Neural cell (in vitro differentiated cells): ENCODE measurements at regions not wholly inside any gene's neighbourhood (a gene's known extent, or its start where the extent isn't known, plus 50 kb on each side); places are given as distances from the start of the nearest gene placed in this dataset.
"Not testable (repeated sequence)": the region's sequence is repeated elsewhere in the genome, so short reads cannot be mapped to it uniquely, and the experiment has no call there.

Source experiments
- H2AFZ ChIP-seq: fragments of 200-600, 300-800 bp; sonication (generic), shearing (Covaris generic); 2 replicates; pipeline ENCODE4 v1.6.0; 2014; ENCODE audit warnings: low read depth, mild to moderate bottlenecking, antibody characterized with exemption, low read length, moderate library complexity
- H3F3A ChIP-seq: fragments of 200-600 bp; shearing (Covaris generic); 2 replicates; pipeline ENCODE4 v1.6.1; 2016; ENCODE audit warnings: mild to moderate bottlenecking, moderate library complexity, mixed read lengths, antibody characterized with exemption, low read length; ENCODE audit not compliant: insufficient read depth, poor library complexity, severe bottlenecking
- H3K27ac ChIP-seq: fragments of 200-600, 300-800 bp; sonication (generic), shearing (Covaris generic); 2 replicates; pipeline ENCODE4 v1.5.1; 2014; ENCODE audit warnings: mild to moderate bottlenecking, low read length, moderate library complexity
- H3K27me3 ChIP-seq: fragments of 300-800, 200-600 bp; sonication (generic), shearing (Covaris generic); 2 replicates; pipeline ENCODE4 v1.6.0; 2014; ENCODE audit warnings: mild to moderate bottlenecking, low read depth, low read length, moderate library complexity; ENCODE audit not compliant: insufficient read depth
- H3K36me3 ChIP-seq: fragments of 300-800, 200-600 bp; sonication (generic), shearing (Covaris generic); 2 replicates; pipeline ENCODE4 v1.5.1; 2014; ENCODE audit warnings: mild to moderate bottlenecking, antibody characterized with exemption, low read length, moderate library complexity; ENCODE audit not compliant: insufficient read depth
- H3K4me2 ChIP-seq: fragments of 300-800, 200-600 bp; sonication (generic), shearing (Covaris generic); 2 replicates; pipeline ENCODE4 v1.6.0; 2014; ENCODE audit warnings: mild to moderate bottlenecking, low read length
- H3K4me3 ChIP-seq: fragments of 300-800, 200-600 bp; sonication (generic), shearing (Covaris generic); 2 replicates; pipeline ENCODE4 v1.5.1; 2014; ENCODE audit warnings: mild to moderate bottlenecking, low read length, moderate library complexity
- H3K79me2 ChIP-seq: fragments of 200-600 bp; shearing (Covaris generic); replicated peaks from 2 replicates; pipeline ENCODE4 v1.6.0; 2014; ENCODE audit warnings: mild to moderate bottlenecking, low read length, moderate library complexity; ENCODE audit not compliant: insufficient read depth
- H3K9ac ChIP-seq: fragments of 300-800, 200-600 bp; sonication (generic), shearing (Covaris generic); 2 replicates; pipeline ENCODE4 v1.6.1; 2016; ENCODE audit warnings: mild to moderate bottlenecking, low read length, mixed read lengths
- H3K9me2 ChIP-seq: fragments of 200-600 bp; shearing (Covaris generic); 2 replicates; pipeline ENCODE4 v1.6.1; 2016; ENCODE audit warnings: mild to moderate bottlenecking, low read length, mixed read lengths; ENCODE audit not compliant: insufficient read depth
- H3K9me3 ChIP-seq: fragments of 200-600, 300-800 bp; sonication (generic), shearing (Covaris generic); 2 replicates; pipeline ENCODE4 v1.6.1; 2016; ENCODE audit warnings: mild to moderate bottlenecking, mixed run types, low read length, moderate library complexity, mixed read lengths
- H4K20me1 ChIP-seq: fragments of 200-600 bp; shearing (Covaris generic); 2 replicates; pipeline ENCODE4 v1.6.1; 2016; ENCODE audit warnings: mild to moderate bottlenecking, mixed run types; ENCODE audit not compliant: insufficient read depth
- CTCF ChIP-seq: fragments of 450-650 bp; IDR thresholded peaks from 2 replicates; pipeline ENCODE4 v1.5.1; 2014; ENCODE audit warnings: antibody characterized with exemption, mild to moderate bottlenecking, moderate library complexity; ENCODE audit not compliant: poor library complexity, severe bottlenecking
- EP300 ChIP-seq: fragments of 450-650 bp; conservative IDR thresholded peaks from 2 replicates; pipeline ENCODE4 v1.6.1; 2014; ENCODE audit warnings: antibody characterized with exemption, mild to moderate bottlenecking, moderate library complexity; ENCODE audit not compliant: poor library complexity, severe bottlenecking
- EZH2 ChIP-seq: fragments of 200-600, 300-800 bp; shearing (Covaris generic), sonication (generic); IDR thresholded peaks from 2 replicates; pipeline ENCODE4 v1.6.1; 2014; ENCODE audit warnings: antibody characterized with exemption, low read length, borderline replicate concordance, mild to moderate bottlenecking; ENCODE audit not compliant: insufficient read depth, poor library complexity, severe bottlenecking
- MXI1 ChIP-seq: fragments of 450-650 bp; conservative IDR thresholded peaks from 2 replicates; pipeline ENCODE4 v1.6.1; 2014; ENCODE audit warnings: antibody characterized with exemption, mild to moderate bottlenecking; ENCODE audit not compliant: poor library complexity, severe bottlenecking
- POLR2AphosphoS5 ChIP-seq: IDR thresholded peaks from 2 replicates; pipeline ENCODE4 v1.6.1; 2012
- RAD21 ChIP-seq: fragments of 450-650 bp; conservative IDR thresholded peaks from 2 replicates; pipeline ENCODE4 v1.6.1; 2014; ENCODE audit warnings: antibody characterized with exemption, mild to moderate bottlenecking, moderate library complexity
- SMC3 ChIP-seq: fragments of 450-650 bp; conservative IDR thresholded peaks from 2 replicates; pipeline ENCODE4 v1.6.1; 2014; ENCODE audit warnings: antibody characterized with exemption, mild to moderate bottlenecking, moderate library complexity; ENCODE audit not compliant: poor library complexity
- TAF1 ChIP-seq: IDR thresholded peaks from 2 replicates; pipeline ENCODE4 v1.6.1; 2012; ENCODE audit warnings: low read depth
- TF ChIP-seq, protein P1 (sequence below): IDR thresholded peaks from 2 replicates; pipeline ENCODE4 v1.6.1; 2012; ENCODE audit warnings: borderline replicate concordance

GRCh38 chr10:90032519-90032918 lies 331.1 kb downstream of the KIF20B start:
- no peak overlapping the region for H3K27ac ChIP-seq
- no peak overlapping the region for H3K4me2 ChIP-seq
- no peak overlapping the region for H3K4me3 ChIP-seq
- no peak overlapping the region for H3K9ac ChIP-seq
- no peaks in the 10 kb centered on the region for H3K79me2 ChIP-seq
- no peak overlapping the region for H2AFZ ChIP-seq
- no peaks in the 10 kb centered on the region for H3K9me2 ChIP-seq
- TF ChIP-seq, protein P1, sequence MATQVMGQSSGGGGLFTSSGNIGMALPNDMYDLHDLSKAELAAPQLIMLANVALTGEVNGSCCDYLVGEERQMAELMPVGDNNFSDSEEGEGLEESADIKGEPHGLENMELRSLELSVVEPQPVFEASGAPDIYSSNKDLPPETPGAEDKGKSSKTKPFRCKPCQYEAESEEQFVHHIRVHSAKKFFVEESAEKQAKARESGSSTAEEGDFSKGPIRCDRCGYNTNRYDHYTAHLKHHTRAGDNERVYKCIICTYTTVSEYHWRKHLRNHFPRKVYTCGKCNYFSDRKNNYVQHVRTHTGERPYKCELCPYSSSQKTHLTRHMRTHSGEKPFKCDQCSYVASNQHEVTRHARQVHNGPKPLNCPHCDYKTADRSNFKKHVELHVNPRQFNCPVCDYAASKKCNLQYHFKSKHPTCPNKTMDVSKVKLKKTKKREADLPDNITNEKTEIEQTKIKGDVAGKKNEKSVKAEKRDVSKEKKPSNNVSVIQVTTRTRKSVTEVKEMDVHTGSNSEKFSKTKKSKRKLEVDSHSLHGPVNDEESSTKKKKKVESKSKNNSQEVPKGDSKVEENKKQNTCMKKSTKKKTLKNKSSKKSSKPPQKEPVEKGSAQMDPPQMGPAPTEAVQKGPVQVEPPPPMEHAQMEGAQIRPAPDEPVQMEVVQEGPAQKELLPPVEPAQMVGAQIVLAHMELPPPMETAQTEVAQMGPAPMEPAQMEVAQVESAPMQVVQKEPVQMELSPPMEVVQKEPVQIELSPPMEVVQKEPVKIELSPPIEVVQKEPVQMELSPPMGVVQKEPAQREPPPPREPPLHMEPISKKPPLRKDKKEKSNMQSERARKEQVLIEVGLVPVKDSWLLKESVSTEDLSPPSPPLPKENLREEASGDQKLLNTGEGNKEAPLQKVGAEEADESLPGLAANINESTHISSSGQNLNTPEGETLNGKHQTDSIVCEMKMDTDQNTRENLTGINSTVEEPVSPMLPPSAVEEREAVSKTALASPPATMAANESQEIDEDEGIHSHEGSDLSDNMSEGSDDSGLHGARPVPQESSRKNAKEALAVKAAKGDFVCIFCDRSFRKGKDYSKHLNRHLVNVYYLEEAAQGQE, result no peak
- no peak for TF ChIP-seq MXI1
- no peak for TF ChIP-seq TAF1
- no peak for TF ChIP-seq POLR2AphosphoS5
- no peak for TF ChIP-seq SMC3
- no peak for TF ChIP-seq RAD21
- no peak for TF ChIP-seq EZH2
- no peak for TF ChIP-seq EP300
- TF ChIP-seq CTCF, result no peak
- H4K20me1 ChIP-seq, result no peaks in the 10 kb centered on the region
- H3K36me3 ChIP-seq, result no peaks in the 10 kb centered on the region
- no peaks in the 10 kb centered on the region for H3K9me3 ChIP-seq
- H3F3A ChIP-seq, result no peaks in the 10 kb centered on the region
- no peaks in the 10 kb centered on the region for H3K27me3 ChIP-seq

- not testable (repeated sequence) for H3K79me2 ChIP-seq, H4K20me1 ChIP-seq, H3K4me2 ChIP-seq, H3F3A ChIP-seq, H3K36me3 ChIP-seq, H2AFZ ChIP-seq, H3K27ac ChIP-seq, H3K27me3 ChIP-seq, H3K9me3 ChIP-seq, H3K4me3 ChIP-seq, H3K9me2 ChIP-seq, H3K9ac ChIP-seq
These were observed 333.5 kb downstream of the KIF20B start for GRCh38 chr10:90034862-90035261.

DNA sequence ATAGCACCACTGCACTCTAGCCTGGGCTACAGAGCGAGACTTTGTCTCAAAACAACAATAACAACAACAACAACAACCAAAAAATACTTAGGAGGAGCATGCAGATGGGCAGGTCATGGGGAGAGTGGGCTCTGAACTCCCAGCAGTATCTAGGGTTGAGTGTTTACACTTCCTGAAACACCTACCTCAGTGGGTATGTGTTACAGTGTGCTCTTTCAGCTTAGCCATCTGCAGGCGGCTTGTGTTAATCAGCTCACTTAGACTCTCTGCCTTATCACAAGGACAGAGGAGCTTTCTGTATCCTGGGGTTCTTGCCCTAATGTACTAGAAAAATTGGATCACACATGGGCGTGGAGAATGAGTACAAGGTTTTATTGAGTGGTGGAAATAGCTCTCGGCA lies 340.2 kb downstream of the KIF20B start:
- Histone ChIP-seq H3K27me3 (no peaks in the 10 kb centered on the region), H3K9me3 (no peaks in the 10 kb centered on the region), H3F3A (no peaks in the 10 kb centered on the region), H2AFZ (no peak overlapping the region), H3K4me3 (no peak overlapping the region), H3K79me2 (no peaks in the 10 kb centered on the region), H3K36me3 (no peaks in the 10 kb centered on the region), H3K9me2 (no peaks in the 10 kb centered on the region), H4K20me1 (no peaks in the 10 kb centered on the region), H3K9ac (no peak overlapping the region), H3K4me2 (no peak overlapping the region), H3K27ac (no peak overlapping the region)
- TF ChIP-seq EZH2 (no peak), SMC3 (no peak), MXI1 (no peak), RAD21 (no peak), POLR2AphosphoS5 (no peak), TAF1 (no peak), EP300 (no peak), CTCF (no peak)
- TF ChIP-seq, protein P1, result no peak
